ENCODE measurements at regions not wholly inside any gene's neighbourhood (a gene's known extent, or its start where the extent isn't known, plus 50 kb on each side); places are given as distances from the start of the nearest gene placed in this dataset.

DNA sequence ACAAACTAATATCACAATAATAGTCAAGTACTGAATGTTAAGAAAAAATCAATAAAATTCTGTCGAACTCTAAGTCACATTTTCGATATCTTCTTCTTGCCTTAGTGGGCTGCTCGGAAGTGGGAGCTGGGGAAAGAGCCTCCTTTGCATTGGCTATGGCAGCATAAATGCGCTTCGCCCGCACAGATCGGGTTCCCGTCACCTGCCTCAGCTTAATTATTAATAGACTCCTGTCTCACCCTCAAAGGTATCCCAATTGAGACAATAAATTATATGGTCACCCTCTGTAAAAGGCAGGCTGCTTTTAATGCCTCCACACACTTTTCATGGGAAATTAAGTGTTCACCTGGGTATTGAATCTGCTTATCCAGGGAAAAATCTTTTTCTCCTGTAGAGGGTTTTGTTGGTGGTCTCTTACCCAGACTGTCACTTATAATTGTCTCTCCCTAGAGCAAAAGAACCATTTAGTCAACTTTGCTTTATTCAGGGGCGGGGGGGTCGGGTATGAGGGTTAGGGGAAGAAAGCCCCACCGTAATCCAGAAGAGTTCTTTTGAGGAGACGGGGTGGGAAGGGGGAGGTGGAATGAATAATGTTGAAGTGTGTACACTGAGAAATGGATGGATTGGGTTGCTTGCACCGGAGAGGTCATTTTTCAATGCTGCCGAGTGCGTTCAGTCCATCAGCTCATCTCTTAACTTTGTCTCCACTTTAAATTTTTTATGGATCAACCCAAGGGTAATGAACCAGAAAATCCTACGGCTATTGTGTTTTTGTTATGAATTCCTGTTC, 682.6 kb upstream of the SGCG start:
- no peaks in the 10 kb centered on the region for H3K79me2 ChIP-seq (ENCODE audit: control insufficient read depth, insufficient read depth, low read length)
- H3K27me3 ChIP-seq (ENCODE audit: control insufficient read depth in 2 of 2, insufficient read depth in 2 of 2, low read length in 2 of 2), result no peaks in the 10 kb centered on the region
- H3K9ac ChIP-seq (replicated peaks; ENCODE audit: extremely low read depth, insufficient read depth, low read length), result no peak overlapping the region
- dilution Hi-C loops (cut with MboI; ENCODE audit: extremely low pct_ligation_motif_present, low sequenced_read_pairs), result no loop called here
- TF ChIP-seq POLR2A (IDR thresholded peaks at IDR 0.05; ENCODE audit: low read depth, low read length), result no peak
- TF ChIP-seq EZH2 (IDR thresholded peaks at IDR 0.05; ENCODE audit: borderline replicate concordance, low read depth, low read length, severe bottlenecking), result no peak
- TF ChIP-seq POLR2AphosphoS5 (IDR thresholded peaks at IDR 0.05; ENCODE audit: insufficient read depth, low read depth, low read length), result no peak
- no peak for TF ChIP-seq CTCF (IDR thresholded peaks at IDR 0.05; ENCODE audit: extremely low read depth in 1 of 2, insufficient read depth in 1 of 2, low read depth in 1 of 2, low read length in 2 of 2)
- no peak for TF ChIP-seq MYC (IDR thresholded peaks at IDR 0.05; ENCODE audit: low read depth, low read length)
- TF ChIP-seq JUN (IDR thresholded peaks at IDR 0.05; ENCODE audit: borderline replicate concordance, insufficient read depth, insufficient read length, low read depth), result no peak
- no peak for TF ChIP-seq GATA2 (IDR thresholded peaks at IDR 0.05; ENCODE audit: insufficient read depth, insufficient read length, low read depth, low read length)
- no peak for TF ChIP-seq MAX (IDR thresholded peaks at IDR 0.05; ENCODE audit: insufficient read depth, insufficient read length)
- TF ChIP-seq FOS (IDR thresholded peaks at IDR 0.05; ENCODE audit: borderline replicate concordance, insufficient read depth, low read length), result no peak
- CTCF ChIA-PET, result no interaction called here
- no peak overlapping the region for H3K4me2 ChIP-seq (ENCODE audit: insufficient read depth, low read length)
- FAIRE-seq (no peak), DNase-seq (ENCODE audit: low read depth, low spot score) (no peak)
- H3K4me3 ChIP-seq (replicated peaks in 1 of 3; ENCODE audit: insufficient read depth in 1 of 3, low read depth in 1 of 3, low read length in 3 of 3), result no peak overlapping the region
- H3K4me1 ChIP-seq (ENCODE audit: control insufficient read depth, extremely low read depth, insufficient read depth, low read length), result no peaks in the 10 kb centered on the region
- H3K27ac ChIP-seq (ENCODE audit: insufficient read depth, low read depth, low read length), result no peak overlapping the region
- no peaks in the 10 kb centered on the region for H3K9me1 ChIP-seq (replicated peaks; ENCODE audit: control insufficient read depth, extremely low read depth, insufficient read depth, low read length)
- H2AFZ ChIP-seq (ENCODE audit: low read depth, low read length), result no peak overlapping the region
- H3K36me3 ChIP-seq (ENCODE audit: control insufficient read depth in 2 of 2, extremely low read depth in 1 of 2, insufficient read depth in 2 of 2, low read length in 2 of 2), result no peaks in the 10 kb centered on the region
- H3K9me3 ChIP-seq (replicated peaks; ENCODE audit: control insufficient read depth, insufficient read depth, low read length), result peaks cover 7% of the 10 kb centered on the region
- BruUV-seq (replicated peaks), result no TSS peak
- no peaks in the 10 kb centered on the region for H4K20me1 ChIP-seq (replicated peaks; ENCODE audit: control insufficient read depth, extremely low read depth, insufficient read depth, low read length)
- POLR2A ChIA-PET, result no interaction called here
- intact Hi-C loops (cut with micrococcal nuclease), result no loop called here

Data from endothelial cell of umbilical vein (primary cell).